SJSA1 (cell line): ENCODE measurements at regions not wholly inside any gene's neighbourhood (a gene's known extent, or its start where the extent isn't known, plus 50 kb on each side); places are given as distances from the start of the nearest gene placed in this dataset.

ENCODE experiments used
- DNase-seq, 2 experiments: peaks; one replicate each; pipeline ENCODE4 v3.0.0-alpha.2; 2015 to 2020; ENCODE audit warnings: low spot score in 2 of 2, low read depth in 1 of 2
- H3K27ac ChIP-seq: fragments of 250-450 bp; sonication (Bioruptor Pico); 2 replicates; pipeline ENCODE4 v1.5.1; 2020; ENCODE audit warnings: mild to moderate bottlenecking, moderate library complexity
- H3K27me3 ChIP-seq: fragments of 250-450 bp; sonication (Bioruptor Pico); replicated peaks from 2 replicates; pipeline ENCODE4 v1.5.1; 2020; ENCODE audit warnings: mild to moderate bottlenecking, moderate library complexity
- H3K36me3 ChIP-seq: fragments of 250-450 bp; sonication (Bioruptor Pico); 2 replicates; pipeline ENCODE4 v1.5.1; 2020; ENCODE audit warnings: mild to moderate bottlenecking
- H3K4me1 ChIP-seq: fragments of 250-450 bp; sonication (Bioruptor Pico); replicated peaks from 2 replicates; pipeline ENCODE4 v1.6.1; 2021; ENCODE audit warnings: mild to moderate bottlenecking
- H3K4me3 ChIP-seq: fragments of 250-450 bp; sonication (Bioruptor Pico); 2 replicates; pipeline ENCODE4 v1.5.1; 2020; ENCODE audit warnings: mild to moderate bottlenecking
- H3K9me3 ChIP-seq: fragments of 250-450 bp; sonication (Bioruptor Pico); replicated peaks from 2 replicates; pipeline ENCODE4 v1.5.1; 2020; ENCODE audit warnings: mild to moderate bottlenecking

DNA sequence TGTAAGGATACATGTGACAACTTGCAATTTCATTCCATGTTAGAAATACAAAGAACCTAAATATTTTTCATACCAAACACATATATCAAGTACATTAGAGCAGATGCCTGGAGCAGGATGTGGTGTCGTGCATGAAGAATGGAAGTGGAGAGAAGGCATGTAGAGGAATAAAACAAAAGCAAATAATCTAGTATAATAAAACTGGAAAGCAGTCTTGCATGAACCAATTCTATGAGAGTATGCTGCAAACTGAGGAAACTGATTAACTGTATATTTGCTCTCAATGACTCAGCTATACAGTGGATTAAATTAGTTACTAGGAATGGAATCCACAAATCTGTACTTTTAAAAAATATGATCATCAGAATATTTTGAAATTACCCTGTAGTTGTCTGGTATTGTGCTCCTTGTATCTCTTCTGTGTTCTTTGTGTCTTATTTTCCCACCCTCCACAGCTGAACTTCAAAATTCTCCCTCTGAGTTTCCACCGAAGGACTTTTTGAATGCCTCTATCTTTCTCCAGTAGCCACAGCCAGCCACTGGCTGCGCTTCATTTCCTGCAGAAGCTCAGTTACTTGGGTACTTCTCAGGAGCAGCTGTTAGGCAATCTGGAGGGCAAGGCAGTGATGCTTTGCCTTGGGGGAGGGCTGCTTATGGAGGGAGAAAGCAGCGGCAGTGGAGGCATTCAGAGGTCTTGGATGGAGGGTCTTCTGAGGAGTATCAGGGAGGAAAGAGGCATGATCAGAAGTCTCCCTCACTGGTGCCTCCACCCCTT is 608.0 kb downstream of the BRINP1 start:
- DNase-seq = no peak
- Histone ChIP-seq H3K4me3 (no peak overlapping the region), H3K36me3 (no peaks in the 10 kb centered on the region), H3K27ac (no peak overlapping the region), H3K4me1 (no peaks in the 10 kb centered on the region), H3K27me3 (no peaks in the 10 kb centered on the region), H3K9me3 (0 out of 2 replicates have a peak, but pooled peaks cover under 1% of the 10 kb centered on the region)

DNA sequence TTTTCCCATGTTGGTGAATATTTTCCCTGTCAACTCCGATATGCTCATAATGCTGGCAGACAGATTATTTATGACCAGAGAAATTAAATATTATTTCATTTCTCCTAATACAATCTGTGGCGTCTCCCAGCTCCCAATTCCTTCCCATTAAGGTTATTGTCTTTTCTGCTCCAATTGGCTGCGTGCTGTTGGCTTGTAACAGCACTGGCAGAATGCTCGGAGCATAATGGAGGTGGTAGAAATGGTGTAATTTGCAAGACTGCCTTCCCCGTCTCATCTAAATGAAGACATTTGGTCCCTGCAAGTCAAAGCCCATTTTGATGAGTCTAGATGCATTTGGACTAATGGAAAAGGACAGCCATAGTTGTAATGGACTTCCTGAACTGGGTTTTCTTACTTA is 601.7 kb downstream of the BRINP1 start:
- Histone ChIP-seq H3K4me3 (no peak overlapping the region), H3K27me3 (no peaks in the 10 kb centered on the region), H3K36me3 (no peaks in the 10 kb centered on the region), H3K27ac (no peak overlapping the region), H3K4me1 (no peaks in the 10 kb centered on the region), H3K9me3 (0 out of 2 replicates have a peak, but pooled peaks cover 2% of the 10 kb centered on the region)
- no peak for DNase-seq

DNA sequence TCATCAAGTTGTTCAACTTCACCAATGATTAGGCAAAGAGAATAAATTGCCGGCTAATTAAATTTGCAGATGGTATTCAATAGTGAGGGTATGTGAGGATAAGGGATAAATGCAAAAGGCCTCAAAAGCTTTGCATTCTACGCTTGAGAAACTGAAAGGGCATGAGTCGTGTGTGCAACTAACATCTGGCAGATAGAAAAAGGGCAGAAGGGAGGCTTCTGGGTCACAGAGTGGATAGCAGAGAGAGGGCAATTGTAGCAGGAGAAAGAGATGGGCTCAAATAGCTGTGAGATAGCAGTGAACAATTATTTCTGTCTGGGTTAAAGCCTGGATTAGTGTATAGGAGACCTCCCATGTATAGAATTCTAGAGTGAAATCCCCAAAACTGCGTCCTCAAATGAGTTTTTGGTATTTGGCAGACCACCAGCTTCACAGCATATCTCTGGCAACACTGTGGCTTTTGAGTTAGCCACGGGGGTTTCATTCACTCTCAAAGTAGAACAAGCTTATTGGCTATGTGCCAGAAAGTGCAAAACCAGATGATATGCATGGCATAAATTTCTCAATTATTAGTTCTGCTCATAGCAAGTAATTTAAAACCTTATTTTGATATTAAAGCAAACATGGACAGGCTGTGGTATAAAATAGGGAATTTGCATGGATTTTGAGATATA is 586.3 kb downstream of the BRINP1 start:
- no peaks in the 10 kb centered on the region for H3K36me3 ChIP-seq
- no peaks in the 10 kb centered on the region for H3K27me3 ChIP-seq
- H3K9me3 ChIP-seq = no peaks in the 10 kb centered on the region
- no peaks in the 10 kb centered on the region for H3K4me1 ChIP-seq
- DNase-seq = no peak
- H3K4me3 ChIP-seq = no peak overlapping the region
- H3K27ac ChIP-seq = no peak overlapping the region

DNA sequence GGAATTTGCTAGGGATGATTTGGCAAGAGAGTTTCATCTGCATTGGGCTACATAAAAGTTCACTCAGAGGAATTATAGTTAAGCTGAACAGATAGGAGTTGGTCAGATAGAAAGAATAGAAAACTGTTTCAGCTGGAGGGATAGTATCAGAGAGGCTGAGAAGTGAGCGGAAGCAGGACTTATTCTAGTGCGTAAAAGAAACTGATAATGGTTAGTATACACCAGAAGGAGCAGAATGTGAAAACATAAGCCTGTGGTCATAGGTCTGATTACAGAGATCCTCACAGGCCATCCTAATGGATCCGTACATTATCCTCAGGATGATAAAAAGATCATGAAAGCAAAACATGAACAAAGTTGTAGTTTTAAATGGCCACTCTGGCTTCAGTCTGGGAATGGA is 585.2 kb downstream of the BRINP1 start:
- Histone ChIP-seq H3K4me3 (no peak overlapping the region), H3K36me3 (no peaks in the 10 kb centered on the region), H3K27me3 (no peaks in the 10 kb centered on the region)

DNA sequence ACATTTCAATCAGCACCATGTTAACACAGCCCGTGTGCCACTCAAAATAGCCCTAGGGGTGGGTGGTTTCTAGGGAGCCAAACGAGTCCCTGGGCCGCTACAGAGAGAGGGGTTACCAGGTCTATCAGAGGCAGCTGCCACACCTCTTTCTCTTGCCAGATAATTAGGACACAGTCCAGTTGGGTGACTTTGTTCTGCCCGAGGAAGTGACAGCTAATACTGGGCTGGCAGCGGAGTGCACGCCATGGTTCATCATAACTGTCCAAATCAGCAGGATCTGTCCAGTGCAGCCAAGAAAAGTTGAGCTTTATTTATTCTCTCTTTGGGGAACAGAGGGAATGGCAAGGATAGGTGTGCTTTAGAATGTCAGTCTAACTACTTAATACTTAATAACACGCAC is 583.8 kb downstream of the BRINP1 start:
- DNase-seq = no peak
- Histone ChIP-seq H3K4me3 (no peak overlapping the region), H3K9me3 (no peaks in the 10 kb centered on the region), H3K36me3 (no peaks in the 10 kb centered on the region), H3K4me1 (no peaks in the 10 kb centered on the region), H3K27me3 (no peaks in the 10 kb centered on the region), H3K27ac (no peak overlapping the region)

More for the DNA sequence above, 585.2 kb downstream of the BRINP1 start:
- no peak overlapping the region for H3K27ac ChIP-seq
- H3K9me3 ChIP-seq = no peaks in the 10 kb centered on the region
- H3K4me1 ChIP-seq = no peaks in the 10 kb centered on the region
- DNase-seq = no peak

DNA sequence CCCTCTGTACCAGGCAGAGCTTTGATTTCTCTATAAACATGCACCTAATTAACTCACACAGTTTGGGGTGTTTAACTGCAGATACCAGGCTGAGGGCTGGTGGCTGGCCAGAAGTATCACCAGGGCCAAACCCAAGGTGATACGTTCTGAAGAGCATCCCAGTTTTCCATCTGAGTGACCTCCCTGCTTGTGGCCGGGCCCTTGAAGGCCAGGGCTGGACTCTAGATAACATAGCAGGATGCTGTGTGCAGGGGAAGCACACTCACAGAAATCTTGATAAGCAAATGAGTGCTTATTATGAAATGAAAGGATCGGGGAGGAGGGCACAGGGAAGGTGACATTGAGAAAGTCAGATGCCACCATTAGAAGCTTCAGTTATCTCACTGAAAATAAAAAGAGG is 582.4 kb downstream of the BRINP1 start:
- no peaks in the 10 kb centered on the region for H3K36me3 ChIP-seq
- no peak overlapping the region for H3K4me3 ChIP-seq
- H3K4me1 ChIP-seq = no peaks in the 10 kb centered on the region
- no peaks in the 10 kb centered on the region for H3K9me3 ChIP-seq
- no peak overlapping the region for H3K27ac ChIP-seq
- H3K27me3 ChIP-seq = no peaks in the 10 kb centered on the region
- no peak for DNase-seq

DNA sequence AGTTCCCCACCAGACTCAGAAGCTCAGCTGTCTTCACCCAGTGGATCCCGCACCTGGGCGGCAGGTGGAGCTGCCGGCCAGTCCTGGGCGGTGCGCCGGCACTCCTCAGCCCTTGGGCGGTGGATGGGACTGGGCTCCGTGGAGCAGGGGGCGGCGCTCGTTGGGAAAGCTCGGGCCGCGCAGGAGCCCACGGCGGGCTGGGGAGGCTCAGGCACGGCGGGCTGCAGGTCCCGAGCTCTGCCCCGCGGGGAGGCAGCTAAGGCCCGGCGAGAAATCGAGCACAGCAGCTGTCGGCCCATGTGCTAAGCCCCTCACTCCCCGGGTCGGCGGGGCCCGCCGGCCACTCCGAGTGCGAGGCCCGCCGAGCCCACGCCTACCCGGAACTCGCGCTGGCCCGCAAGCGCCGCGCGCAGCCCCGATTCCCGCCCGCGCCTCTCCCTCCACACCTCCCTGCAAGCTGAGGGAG is 560.0 kb downstream of the BRINP1 start:
- no peak overlapping the region for H3K4me3 ChIP-seq
- H3K9me3 ChIP-seq = no peaks in the 10 kb centered on the region
- no peak overlapping the region for H3K27ac ChIP-seq
- no peaks in the 10 kb centered on the region for H3K4me1 ChIP-seq
- no peak for DNase-seq
- no peaks in the 10 kb centered on the region for H3K27me3 ChIP-seq
- H3K36me3 ChIP-seq = no peaks in the 10 kb centered on the region

DNA sequence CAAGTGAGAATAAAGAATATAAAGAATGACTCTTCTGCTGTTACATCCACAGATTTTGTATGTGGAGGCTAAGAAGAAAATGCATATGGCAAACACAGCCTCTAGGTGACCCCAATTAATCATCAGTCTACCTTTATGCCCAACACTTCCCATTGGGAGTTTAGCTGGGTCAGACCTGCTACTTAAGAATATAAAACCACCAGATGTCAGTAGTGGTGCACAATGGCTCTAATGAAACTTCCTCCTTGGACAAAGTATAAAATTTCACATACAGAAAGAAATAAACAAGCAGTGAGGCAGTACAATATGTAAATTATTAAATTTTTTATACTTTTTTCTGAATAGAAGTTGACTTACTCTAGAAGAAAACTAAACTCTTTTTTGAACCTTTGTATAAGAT is 539.9 kb downstream of the BRINP1 start:
- H3K27me3 ChIP-seq = no peaks in the 10 kb centered on the region
- no peak for DNase-seq
- no peaks in the 10 kb centered on the region for H3K36me3 ChIP-seq
- H3K27ac ChIP-seq = no peak overlapping the region
- H3K4me1 ChIP-seq = no peaks in the 10 kb centered on the region
- H3K4me3 ChIP-seq = no peak overlapping the region
- H3K9me3 ChIP-seq = no peaks in the 10 kb centered on the region

DNA sequence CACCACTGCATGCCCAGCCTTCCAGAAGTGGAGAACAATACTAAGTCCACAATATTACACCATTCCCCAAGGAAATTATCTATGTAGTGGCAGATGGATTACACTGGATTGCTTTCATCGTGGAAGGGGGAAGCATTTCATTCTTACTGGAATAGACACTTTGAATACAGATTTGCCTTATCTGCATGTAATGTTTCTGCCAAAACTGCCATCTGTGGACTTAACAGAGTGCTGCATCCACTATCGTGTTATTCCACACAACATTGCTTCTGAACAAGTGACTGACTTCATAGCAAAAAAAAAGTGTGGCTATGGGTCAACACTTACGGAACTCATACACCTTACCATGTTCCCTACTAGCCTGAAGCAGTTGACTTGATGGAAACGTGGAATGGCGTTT is 536.9 kb downstream of the BRINP1 start:
- H3K27ac ChIP-seq = no peak overlapping the region
- no peak overlapping the region for H3K4me3 ChIP-seq
- H3K36me3 ChIP-seq = no peaks in the 10 kb centered on the region
- no peaks in the 10 kb centered on the region for H3K4me1 ChIP-seq
- no peaks in the 10 kb centered on the region for H3K27me3 ChIP-seq
- H3K9me3 ChIP-seq = no peaks in the 10 kb centered on the region
- DNase-seq = no peak

DNA sequence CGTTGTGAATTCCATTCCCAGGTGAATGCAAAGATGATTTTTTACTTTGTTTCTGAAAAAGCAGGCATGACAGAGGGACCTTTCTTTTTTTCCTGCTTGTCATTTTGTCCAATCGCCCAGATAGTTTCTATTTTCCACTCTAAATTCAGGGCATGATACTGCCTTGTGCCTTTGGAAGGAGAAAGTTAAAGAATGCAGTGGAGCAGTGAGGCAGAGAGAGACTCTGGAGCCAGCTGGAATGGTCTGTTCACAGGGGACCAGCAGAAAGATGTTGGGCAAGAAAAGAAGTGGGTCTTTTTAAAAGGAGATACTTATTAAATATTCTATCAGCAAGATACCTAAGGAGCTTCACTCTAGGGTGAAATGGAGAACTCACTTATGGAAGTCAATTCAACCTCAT is 532.3 kb downstream of the BRINP1 start:
- Histone ChIP-seq H3K4me1 (no peaks in the 10 kb centered on the region), H3K9me3 (no peaks in the 10 kb centered on the region), H3K27ac (no peak overlapping the region), H3K36me3 (no peaks in the 10 kb centered on the region), H3K27me3 (no peaks in the 10 kb centered on the region), H3K4me3 (no peak overlapping the region)
- DNase-seq = no peak

DNA sequence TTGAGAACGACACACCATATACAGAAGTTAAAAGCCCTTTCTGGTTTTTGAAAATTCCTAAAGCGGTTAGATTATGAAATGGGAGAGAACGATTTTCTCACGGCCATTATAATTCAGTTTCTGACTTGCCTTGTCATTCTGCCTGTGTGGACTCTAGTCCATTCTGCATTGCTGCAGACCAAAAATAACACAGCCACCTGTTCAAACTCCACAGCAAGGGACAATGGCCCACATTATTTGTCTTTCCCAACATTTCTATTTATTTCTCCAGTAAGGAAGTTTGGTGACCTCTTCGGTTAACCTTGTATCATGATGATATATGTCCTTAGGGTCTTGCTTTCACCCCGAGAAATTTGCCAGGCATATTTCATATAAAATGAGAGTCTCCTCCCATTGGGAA is 497.7 kb downstream of the BRINP1 start:
- Histone ChIP-seq H3K27ac (no peak overlapping the region), H3K9me3 (no peaks in the 10 kb centered on the region), H3K4me3 (no peak overlapping the region), H3K4me1 (no peaks in the 10 kb centered on the region), H3K27me3 (no peaks in the 10 kb centered on the region), H3K36me3 (no peaks in the 10 kb centered on the region)
- no peak for DNase-seq

DNA sequence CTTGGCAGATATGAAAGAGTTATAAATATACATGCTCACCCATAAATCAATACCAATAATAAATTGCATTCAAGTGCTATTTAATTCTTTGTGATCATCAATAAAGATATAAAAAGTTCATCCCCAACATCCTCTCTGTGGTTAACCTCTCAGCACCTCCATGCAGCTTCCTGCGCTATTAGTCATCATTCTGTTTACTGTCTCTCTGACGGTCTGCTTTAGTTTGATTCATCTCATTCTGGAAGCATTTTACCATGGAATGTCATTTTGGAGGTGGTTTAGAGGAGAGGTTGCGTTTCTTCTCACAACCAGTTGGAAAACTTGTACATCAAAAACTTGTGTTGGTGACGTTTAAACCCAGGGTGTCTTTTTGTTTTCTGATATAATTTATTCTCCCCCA is 486.6 kb downstream of the BRINP1 start:
- H3K27me3 ChIP-seq = no peaks in the 10 kb centered on the region
- H3K9me3 ChIP-seq = no peaks in the 10 kb centered on the region
- no peak overlapping the region for H3K4me3 ChIP-seq
- peak in 1 of 2 experiments; percentile 22 for DNase-seq
- H3K27ac ChIP-seq = no peak overlapping the region
- H3K36me3 ChIP-seq = no peaks in the 10 kb centered on the region
- H3K4me1 ChIP-seq = no peaks in the 10 kb centered on the region

DNA sequence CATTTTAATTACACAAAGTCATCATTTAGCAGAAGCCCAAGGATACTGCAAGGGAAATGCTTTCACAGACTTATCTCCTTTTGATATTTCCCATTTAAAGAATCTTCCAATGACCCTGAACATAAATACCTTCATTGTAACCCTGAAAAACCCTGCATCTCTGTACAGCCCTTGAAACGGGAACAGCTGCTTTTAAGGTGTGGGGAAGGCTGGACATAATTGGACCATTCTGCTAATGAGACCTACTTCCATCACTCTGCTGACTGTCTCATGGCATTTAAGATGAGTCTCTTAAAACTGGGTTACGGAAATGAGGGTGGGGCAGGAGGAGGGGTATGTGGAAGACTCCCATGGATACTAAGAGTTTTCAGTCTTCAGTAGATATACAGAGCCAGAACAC is 485.8 kb downstream of the BRINP1 start:
- Histone ChIP-seq H3K27ac (no peak overlapping the region), H3K4me1 (no peaks in the 10 kb centered on the region), H3K36me3 (no peaks in the 10 kb centered on the region), H3K9me3 (no peaks in the 10 kb centered on the region), H3K4me3 (no peak overlapping the region), H3K27me3 (no peaks in the 10 kb centered on the region)
- DNase-seq = no peak

DNA sequence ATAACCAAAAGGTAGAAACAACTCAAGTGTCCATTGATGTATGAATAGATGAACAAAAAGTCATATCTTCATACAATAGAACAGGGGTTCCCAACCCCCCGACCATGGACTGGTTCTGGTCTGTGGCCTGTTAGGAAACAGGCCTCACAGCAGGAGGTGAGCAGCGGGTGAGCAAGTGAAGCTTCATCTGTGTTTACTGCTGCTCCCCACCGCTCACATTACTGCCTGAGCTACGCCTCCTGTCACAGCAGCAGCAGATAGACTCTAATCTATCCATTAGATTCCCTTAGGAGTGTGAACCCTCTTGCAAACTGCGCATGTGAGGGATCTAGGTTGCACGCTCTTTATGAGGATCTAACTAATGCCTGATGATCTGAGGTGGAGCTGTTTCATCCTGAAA is 478.0 kb downstream of the BRINP1 start:
- Histone ChIP-seq H3K27me3 (no peaks in the 10 kb centered on the region), H3K4me1 (no peaks in the 10 kb centered on the region), H3K9me3 (0 out of 2 replicates have a peak, but pooled peaks cover 4% of the 10 kb centered on the region), H3K4me3 (no peak overlapping the region), H3K27ac (no peak overlapping the region), H3K36me3 (no peaks in the 10 kb centered on the region)
- no peak for DNase-seq
